Activated CD4-positive, alpha-beta T cell treated with anti-CD3 and anti-CD28 coated beads, Interleukin-2, amount 10 ng/mL, durations not matched to agents 24 days and 14 days (primary cell): ENCODE measurements at regions not wholly inside any gene's neighbourhood (a gene's known extent, or its start where the extent isn't known, plus 50 kb on each side); places are given as distances from the start of the nearest gene placed in this dataset.
"Not testable (repeated sequence)": the region's sequence is repeated elsewhere in the genome, so short reads cannot be mapped to it uniquely, and the experiment has no call there.

Source experiments
- DNase-seq: peaks from one replicate; pipeline ENCODE4 v3.0.0; 2022
- H3K27ac Mint-ChIP-seq: one replicate; pipeline ENCODE4 v1.8.0; 2022; ENCODE audit warnings: mild to moderate bottlenecking, mixed read lengths
- H3K27me3 Mint-ChIP-seq: one replicate; pipeline ENCODE4 v1.8.0; 2022; ENCODE audit warnings: mixed read lengths
- H3K36me3 Mint-ChIP-seq: one replicate; pipeline ENCODE4 v1.8.0; 2022; ENCODE audit warnings: low read depth, mild to moderate bottlenecking, mixed read lengths
- H3K4me1 Mint-ChIP-seq: one replicate; pipeline ENCODE4 v1.8.0; 2021; ENCODE audit warnings: mixed read lengths
- H3K4me3 Mint-ChIP-seq: one replicate; pipeline ENCODE4 v1.8.0; 2022; ENCODE audit warnings: mild to moderate bottlenecking, moderate library complexity, mixed read lengths
- H3K9me3 Mint-ChIP-seq: one replicate; pipeline ENCODE4 v1.8.0; 2021; ENCODE audit warnings: mixed read lengths
- intact Hi-C: fragments of 100-400 bp; cut with micrococcal nuclease; formaldehyde crosslinking; loops from one replicate; pipeline ENCODE4 v1.15.1; 2023

DNA sequence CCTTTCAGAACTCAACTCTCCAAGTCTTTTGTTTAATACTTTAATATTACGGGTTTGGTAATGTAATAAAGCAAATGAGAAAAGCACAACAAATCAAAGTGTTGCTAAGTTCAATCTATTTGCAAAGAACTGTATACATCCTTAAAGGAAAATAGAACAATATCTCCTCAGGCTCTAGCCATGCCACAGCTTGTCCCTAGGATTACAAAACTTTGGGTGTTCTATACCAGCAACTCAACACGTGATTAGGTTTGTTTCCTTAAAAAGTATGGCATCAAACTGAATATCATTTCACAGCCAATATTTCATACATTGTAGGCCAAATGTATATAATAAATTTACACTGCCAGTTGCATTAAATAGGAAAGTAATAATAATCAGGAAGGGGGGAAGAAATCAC is 418.6 kb upstream of the MDFIC2 start:
- Mint-ChIP-seq H3K36me3 (no peaks in the 10 kb centered on the region), H3K27me3 (peaks cover 11% of the 10 kb centered on the region), H3K27ac (no peak overlapping the region), H3K4me3 (no peak overlapping the region), H3K4me1 (no peaks in the 10 kb centered on the region), H3K9me3 (no peaks in the 10 kb centered on the region)
- intact Hi-C loops, result no loop called here
- DNase-seq, result no peak

DNA sequence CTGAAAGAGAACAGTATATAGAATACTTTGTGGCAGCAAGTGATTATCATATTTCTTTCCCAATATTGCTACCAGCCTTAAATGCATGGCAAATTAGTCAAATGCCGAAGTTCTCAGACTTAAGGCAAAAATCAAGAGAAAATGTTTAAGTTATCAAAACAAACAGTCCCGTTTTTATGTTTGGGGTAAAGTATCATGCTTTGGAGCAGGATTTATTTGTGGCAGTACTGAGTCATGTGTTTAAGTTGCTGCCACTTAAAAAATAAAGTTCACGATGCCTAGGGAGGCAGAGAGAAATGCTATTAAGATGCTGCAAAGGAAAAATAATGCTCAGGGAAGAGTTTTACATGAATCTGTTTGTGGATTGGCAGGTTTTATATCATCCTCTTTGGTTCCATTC is 417.4 kb upstream of the MDFIC2 start:
- H3K27ac Mint-ChIP-seq, result no peak overlapping the region
- intact Hi-C loops, result no loop called here
- H3K4me3 Mint-ChIP-seq, result no peak overlapping the region
- H3K4me1 Mint-ChIP-seq, result no peaks in the 10 kb centered on the region
- H3K36me3 Mint-ChIP-seq, result no peaks in the 10 kb centered on the region
- no peak for DNase-seq
- H3K27me3 Mint-ChIP-seq, result peaks cover 11% of the 10 kb centered on the region
- no peaks in the 10 kb centered on the region for H3K9me3 Mint-ChIP-seq

DNA sequence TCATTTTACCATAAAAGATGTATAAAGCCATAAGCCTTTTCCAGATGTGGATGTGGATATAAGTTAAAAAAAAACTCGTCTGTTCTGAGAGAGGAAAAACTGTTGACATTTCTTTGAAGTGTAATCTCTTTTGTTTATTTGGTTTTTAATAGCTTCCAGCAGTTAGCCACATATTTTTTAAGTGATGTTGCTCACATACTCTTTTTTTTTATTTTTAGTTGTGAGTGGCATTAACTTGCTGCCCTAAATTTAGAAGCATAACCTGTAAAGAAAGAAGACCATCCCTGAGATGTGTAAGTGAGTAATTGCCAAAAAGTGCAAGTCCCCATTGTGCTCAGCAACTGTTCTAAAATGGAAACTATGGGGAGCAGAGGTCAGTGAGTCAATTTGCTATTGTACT is 415.9 kb upstream of the MDFIC2 start:
- Mint-ChIP-seq H3K4me3 (no peak overlapping the region), H3K27me3 (peaks cover 10% of the 10 kb centered on the region), H3K9me3 (no peaks in the 10 kb centered on the region), H3K36me3 (no peaks in the 10 kb centered on the region), H3K4me1 (no peaks in the 10 kb centered on the region), H3K27ac (no peak overlapping the region)
- DNase-seq, result no peak
- intact Hi-C loops, result no loop called here

DNA sequence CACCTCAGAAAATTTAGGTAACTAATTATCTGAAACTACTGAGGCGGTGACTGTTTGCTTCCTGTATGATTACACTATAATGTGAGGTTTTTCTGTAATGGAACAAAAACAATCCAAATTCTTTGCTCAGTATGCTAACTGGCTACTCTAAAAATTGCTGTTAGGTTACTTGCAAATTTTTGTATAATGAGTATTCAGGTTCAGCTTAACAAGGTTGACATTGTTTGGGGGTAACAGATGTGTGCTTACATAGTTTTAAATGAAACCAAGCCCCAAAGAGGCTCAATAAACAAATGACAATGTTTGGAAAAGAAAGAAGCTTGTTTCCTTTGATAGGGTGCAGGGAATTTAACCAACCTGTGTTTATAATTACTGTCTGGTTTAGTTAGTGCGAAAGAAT is 414.5 kb upstream of the MDFIC2 start:
- H3K36me3 Mint-ChIP-seq, result no peaks in the 10 kb centered on the region
- no peaks in the 10 kb centered on the region for H3K4me1 Mint-ChIP-seq
- no peak for DNase-seq
- intact Hi-C loops, result no loop called here
- no peaks in the 10 kb centered on the region for H3K9me3 Mint-ChIP-seq
- no peak overlapping the region for H3K4me3 Mint-ChIP-seq
- H3K27me3 Mint-ChIP-seq, result peaks cover 5% of the 10 kb centered on the region
- no peak overlapping the region for H3K27ac Mint-ChIP-seq

DNA sequence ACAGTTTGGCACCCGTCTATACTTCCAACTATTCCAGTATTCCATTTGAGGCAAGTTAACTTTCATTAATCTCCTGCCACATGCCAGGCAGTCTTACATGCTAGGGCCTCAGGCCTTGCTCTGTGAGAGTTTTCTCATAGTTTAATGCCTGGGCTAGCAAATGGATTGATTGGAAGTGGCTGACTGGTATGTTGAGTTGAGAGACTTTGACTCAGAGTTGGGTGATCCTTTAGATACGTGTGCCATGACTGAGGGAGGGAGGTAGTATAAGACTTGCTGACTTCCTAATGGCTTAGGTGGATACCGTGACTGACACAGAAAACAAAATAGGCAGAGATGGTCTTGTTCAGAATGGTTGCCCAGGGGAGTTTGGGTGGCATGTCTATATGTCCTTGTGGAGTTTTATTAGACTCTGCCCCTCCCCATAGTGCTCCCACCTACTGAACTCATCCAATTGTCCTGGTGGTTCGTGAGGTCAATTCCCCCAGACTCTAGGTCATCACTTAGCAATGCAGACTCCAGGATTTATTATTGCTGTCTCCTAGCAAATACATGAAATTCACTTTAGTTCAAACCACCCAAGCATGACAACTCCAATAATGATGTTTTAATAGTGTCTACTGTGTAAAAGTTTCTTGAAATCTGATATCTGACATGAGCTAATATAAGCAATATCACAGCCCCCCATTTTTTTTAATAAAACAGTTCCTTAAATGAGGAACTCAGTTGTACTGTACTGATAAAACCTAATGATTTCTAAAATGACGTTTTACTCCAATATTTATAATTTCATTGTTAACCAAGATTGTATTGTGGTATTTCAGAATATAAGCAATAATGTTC is 413.9 kb upstream of the MDFIC2 start:
- Mint-ChIP-seq H3K27ac (no peak overlapping the region), H3K36me3 (no peaks in the 10 kb centered on the region), H3K9me3 (no peaks in the 10 kb centered on the region), H3K4me1 (no peaks in the 10 kb centered on the region), H3K27me3 (peaks cover 5% of the 10 kb centered on the region), H3K4me3 (no peak overlapping the region)
- intact Hi-C loops, result no loop called here
- no peak for DNase-seq

DNA sequence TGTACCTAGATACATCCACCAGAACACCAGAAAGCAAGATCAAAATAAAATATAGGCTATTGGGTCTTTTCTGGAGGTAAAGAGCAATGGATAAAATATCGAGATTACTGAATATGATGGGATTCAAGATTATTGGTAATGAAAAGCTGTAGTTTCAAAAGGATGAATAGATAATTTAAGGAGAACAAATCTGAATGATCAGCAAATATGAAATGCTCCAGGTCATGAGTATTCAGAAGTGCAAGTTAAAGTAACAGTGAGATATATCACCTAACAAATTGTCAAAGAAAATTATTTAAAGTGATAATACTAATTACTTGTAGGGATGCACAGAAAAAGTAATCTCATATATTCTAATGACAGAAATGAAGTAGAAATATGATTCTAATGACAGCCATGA is 409.6 kb upstream of the MDFIC2 start:
- no peaks in the 10 kb centered on the region for H3K9me3 Mint-ChIP-seq
- DNase-seq, result no peak
- H3K4me1 Mint-ChIP-seq, result no peaks in the 10 kb centered on the region
- no peak overlapping the region for H3K4me3 Mint-ChIP-seq
- intact Hi-C loops, result no loop called here
- no peak overlapping the region for H3K27ac Mint-ChIP-seq
- peaks cover 8% of the 10 kb centered on the region for H3K27me3 Mint-ChIP-seq
- H3K36me3 Mint-ChIP-seq, result no peaks in the 10 kb centered on the region

DNA sequence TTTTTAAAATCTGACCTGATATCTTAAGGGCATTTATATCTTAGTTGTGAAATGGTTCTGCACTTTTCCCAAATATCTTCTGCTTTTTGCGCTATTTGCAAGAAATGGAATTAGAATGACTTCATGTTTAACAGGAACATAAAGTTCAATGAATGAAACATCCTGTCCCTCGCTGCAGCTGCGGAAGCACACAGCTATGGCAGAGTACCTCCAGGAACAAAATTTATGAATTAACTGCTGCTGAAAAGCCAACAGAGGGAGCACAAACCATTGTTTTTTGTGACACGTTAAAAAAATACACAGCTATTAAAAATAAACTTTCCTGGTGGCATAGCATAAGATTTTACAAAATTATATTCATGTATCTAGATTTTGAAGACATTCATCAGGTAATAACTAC is 404.4 kb upstream of the MDFIC2 start:
- DNase-seq, result no peak
- no peaks in the 10 kb centered on the region for H3K36me3 Mint-ChIP-seq
- intact Hi-C loops, result no loop called here
- H3K27ac Mint-ChIP-seq, result no peak overlapping the region
- peaks cover 5% of the 10 kb centered on the region for H3K27me3 Mint-ChIP-seq
- no peak overlapping the region for H3K4me3 Mint-ChIP-seq
- peaks cover 14% of the 10 kb centered on the region for H3K9me3 Mint-ChIP-seq
- no peaks in the 10 kb centered on the region for H3K4me1 Mint-ChIP-seq

DNA sequence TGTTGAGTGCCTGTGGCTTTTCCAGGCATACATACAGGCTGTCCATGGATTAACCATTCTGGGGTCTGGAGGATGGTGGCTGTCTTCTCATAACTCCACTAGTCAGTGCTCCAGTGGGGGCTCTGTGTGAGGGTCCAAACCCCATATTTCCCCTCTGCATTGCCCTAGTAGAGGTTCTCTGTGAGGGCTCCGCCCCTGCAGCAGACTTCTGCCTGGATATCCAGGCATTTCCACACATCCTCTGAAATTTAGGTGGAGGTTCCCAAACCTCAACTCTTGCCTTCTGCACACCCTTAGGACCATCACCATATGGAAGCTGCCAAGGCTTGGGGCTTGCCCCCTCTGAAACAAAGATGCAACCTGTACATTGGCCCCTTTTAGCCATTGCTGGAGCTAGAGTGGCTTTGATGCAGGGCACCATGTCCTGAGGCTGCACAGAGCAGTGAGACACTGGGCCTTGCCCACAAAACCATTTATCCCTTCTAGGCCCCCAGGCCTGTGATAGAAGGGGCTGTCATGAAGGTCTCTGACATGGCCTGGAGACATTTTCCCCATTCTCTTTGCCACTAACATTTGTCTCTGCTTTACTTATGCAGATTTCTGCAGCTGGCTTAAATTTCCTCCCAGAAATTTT is 400.1 kb upstream of the MDFIC2 start:
- intact Hi-C loops, result no loop called here

DNA sequence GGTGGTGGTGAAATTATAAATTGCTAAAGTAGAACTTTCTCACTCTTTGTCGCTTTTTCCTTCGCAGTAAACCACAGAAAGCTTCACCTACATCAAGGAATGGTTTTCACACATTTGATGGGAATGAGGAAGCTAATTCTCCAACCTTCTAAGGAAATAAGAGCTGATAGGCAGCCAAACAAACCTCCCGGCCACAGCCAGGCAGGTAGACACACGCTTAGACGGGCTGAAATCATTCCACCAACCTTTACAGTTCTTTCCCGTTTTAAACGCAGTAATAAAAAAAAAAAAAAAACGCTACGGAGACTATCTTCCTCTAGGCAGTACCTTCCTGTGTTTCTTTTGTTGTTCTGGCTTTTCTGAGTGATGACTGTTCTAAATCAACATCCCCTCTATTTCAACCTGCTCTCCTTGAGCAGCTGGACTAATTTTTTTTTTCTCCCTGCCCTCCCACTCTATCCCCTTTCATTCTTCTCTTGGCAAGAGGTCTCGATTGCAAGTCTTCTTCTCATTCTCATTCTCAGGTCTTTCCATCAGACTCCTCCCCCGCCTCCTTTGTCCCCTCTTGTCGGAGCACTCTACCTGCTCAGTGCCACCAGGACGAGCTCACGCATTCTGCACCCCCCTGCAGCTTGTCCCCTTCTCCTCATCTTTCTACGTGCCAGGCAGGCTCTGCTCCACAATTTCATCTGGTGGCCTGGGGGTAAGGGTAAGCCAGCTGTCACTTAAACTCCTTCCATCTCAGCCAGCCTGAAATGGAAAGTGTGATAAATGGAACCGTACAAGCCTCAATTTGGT is 391.1 kb upstream of the MDFIC2 start:
- H3K36me3 Mint-ChIP-seq, result no peaks in the 10 kb centered on the region
- no peak overlapping the region for H3K4me3 Mint-ChIP-seq
- DNase-seq, result no peak
- intact Hi-C loops, result no loop called here
- H3K27ac Mint-ChIP-seq, result no peak overlapping the region
- H3K9me3 Mint-ChIP-seq, result no peaks in the 10 kb centered on the region
- peaks cover 2% of the 10 kb centered on the region for H3K4me1 Mint-ChIP-seq
- peaks cover 6% of the 10 kb centered on the region for H3K27me3 Mint-ChIP-seq

More for the DNA sequence above, 400.1 kb upstream of the MDFIC2 start:
- peaks cover 3% of the 10 kb centered on the region for H3K27me3 Mint-ChIP-seq
- peak overlapping the region; percentile 60 for H3K27ac Mint-ChIP-seq
- H3K9me3 Mint-ChIP-seq, result peaks cover 15% of the 10 kb centered on the region
- no peak for DNase-seq
- H3K36me3 Mint-ChIP-seq, result no peaks in the 10 kb centered on the region
- H3K4me3 Mint-ChIP-seq, result no peak overlapping the region
- H3K4me1 Mint-ChIP-seq, result no peaks in the 10 kb centered on the region

DNA sequence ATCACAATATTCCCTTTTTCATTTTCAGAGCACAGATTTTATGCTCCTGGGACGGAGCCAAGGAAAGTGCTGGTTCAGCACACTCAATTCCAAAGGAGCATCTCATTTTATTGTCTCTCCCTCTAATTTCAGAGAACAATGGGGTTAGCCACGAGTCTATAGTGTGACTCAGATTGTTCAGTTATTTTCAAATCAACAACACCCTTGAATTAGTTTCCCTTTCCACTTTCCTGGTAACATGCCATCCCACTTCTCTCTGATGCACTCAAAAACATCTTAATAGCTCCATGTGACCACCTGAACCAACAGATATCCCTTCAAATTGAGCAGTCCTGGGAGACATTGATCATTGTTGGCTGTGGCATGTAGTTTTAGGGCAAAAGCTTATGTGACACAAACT is 389.7 kb upstream of the MDFIC2 start:
- H3K27me3 Mint-ChIP-seq, result peaks cover 6% of the 10 kb centered on the region
- no peaks in the 10 kb centered on the region for H3K9me3 Mint-ChIP-seq
- H3K4me1 Mint-ChIP-seq, result peaks cover 2% of the 10 kb centered on the region
- no peaks in the 10 kb centered on the region for H3K36me3 Mint-ChIP-seq
- DNase-seq, result no peak
- no peak overlapping the region for H3K27ac Mint-ChIP-seq
- no peak overlapping the region for H3K4me3 Mint-ChIP-seq
- intact Hi-C loops, result no loop called here

DNA sequence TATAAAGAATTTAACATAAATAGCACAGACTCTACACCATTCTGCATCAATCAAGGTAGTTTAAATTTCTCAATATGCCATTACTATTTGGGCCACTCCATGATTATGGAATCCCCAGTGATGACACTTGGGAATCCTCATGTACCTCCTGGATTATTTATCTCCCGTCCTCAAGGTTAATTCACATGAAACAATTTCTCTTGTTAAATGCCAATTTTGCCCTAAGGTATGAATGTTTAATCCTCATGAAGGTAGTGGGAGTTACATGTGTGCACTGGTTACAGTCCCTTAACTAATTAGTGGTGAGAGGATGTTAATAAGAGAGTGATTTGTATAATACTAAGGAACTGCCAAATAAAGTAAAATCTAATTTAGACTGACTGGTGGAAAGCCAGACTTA is 372.3 kb upstream of the MDFIC2 start:
- Mint-ChIP-seq H3K9me3 (no peaks in the 10 kb centered on the region), H3K36me3 (no peaks in the 10 kb centered on the region)

DNA sequence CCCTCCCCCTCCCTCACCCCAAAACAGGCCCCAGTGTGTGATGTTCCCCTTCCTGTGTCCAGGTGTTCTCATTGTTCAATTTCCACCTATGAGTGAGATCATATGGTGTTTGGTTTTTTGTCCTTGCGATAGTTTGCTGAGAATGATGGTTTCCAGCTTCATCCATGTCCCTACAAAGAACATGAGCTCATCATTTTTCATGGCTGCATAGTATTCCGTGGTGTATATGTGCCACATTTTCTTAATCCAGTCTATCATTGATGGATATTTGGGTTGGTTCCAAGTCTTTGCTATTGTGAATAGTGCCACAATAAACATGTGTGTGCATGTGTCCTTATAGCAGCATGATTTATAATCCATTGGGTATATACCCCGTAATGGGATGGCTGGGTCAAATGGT is 363.4 kb upstream of the MDFIC2 start:
- intact Hi-C loops, result not testable (repeated sequence)

More for the DNA sequence above, 372.3 kb upstream of the MDFIC2 start:
- Mint-ChIP-seq H3K4me1 (no peaks in the 10 kb centered on the region), H3K27me3 (no peaks in the 10 kb centered on the region), H3K27ac (no peak overlapping the region), H3K4me3 (no peak overlapping the region)
- no peak for DNase-seq
- intact Hi-C loops, result no loop called here

DNA sequence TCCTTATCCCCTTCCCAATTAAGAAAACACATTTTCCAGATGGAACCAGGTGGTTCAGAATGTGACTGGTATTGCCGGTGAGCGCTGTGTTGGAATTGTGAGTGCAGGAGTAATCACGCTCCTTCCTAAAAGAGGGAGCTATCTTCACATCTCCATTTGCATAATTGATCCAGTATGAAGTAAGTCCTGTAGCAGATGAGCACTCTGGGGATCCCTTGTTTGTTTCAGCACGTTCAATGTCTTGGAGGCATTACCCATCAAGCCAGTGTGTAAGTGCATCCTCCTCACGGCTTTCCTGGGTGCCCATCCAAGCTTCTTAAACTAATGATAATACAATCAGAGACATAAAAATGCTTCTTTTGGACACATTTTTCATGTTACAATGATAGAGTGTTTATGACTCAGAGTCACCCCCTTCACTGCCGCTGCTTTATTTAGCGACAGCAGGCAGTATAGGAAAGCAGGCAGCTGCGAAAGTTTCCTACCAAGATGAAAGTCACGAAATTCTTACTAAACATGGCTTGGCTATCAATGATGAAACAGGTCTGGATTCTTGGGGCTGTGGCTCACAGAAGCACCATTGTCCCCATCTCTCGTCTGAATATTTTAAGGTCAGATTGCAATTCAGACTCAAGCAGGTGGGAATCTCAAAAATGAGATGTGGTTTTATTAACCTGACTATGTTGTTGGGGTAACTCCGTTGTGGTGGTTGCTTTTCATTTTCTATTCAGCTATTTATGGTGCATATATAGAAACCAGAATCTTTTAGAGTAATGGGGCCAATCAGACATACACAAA is 346.3 kb upstream of the MDFIC2 start:
- Mint-ChIP-seq H3K27me3 (peaks cover 7% of the 10 kb centered on the region), H3K9me3 (no peaks in the 10 kb centered on the region), H3K36me3 (no peaks in the 10 kb centered on the region), H3K27ac (no peak overlapping the region), H3K4me1 (no peaks in the 10 kb centered on the region), H3K4me3 (no peak overlapping the region)
- no peak for DNase-seq
- intact Hi-C loops, result no loop called here

More for the DNA sequence above, 363.4 kb upstream of the MDFIC2 start:
- not testable (repeated sequence) for H3K4me3 Mint-ChIP-seq, H3K9me3 Mint-ChIP-seq, H3K4me1 Mint-ChIP-seq, H3K27ac Mint-ChIP-seq, H3K27me3 Mint-ChIP-seq, DNase-seq, H3K36me3 Mint-ChIP-seq
